Stimulated activated CD8-positive, alpha-beta memory T cell treated with anti-CD3 and anti-CD28 coated beads, Interleukin-15, amount 100 ng/mL, for 48 hours (primary cell): ENCODE measurements at regions not wholly inside any gene's neighbourhood (a gene's known extent, or its start where the extent isn't known, plus 50 kb on each side); places are given as distances from the start of the nearest gene placed in this dataset.
"Not testable (repeated sequence)": the region's sequence is repeated elsewhere in the genome, so short reads cannot be mapped to it uniquely, and the experiment has no call there.

Experiments used
- DNase-seq, 2 donors: peaks; one replicate each; pipeline ENCODE4 v3.0.0-alpha.2; 2020; ENCODE audit warnings: low read depth in 2 of 2

GRCh38 chr15:20289538-20290103, 252.0 kb downstream of the GOLGA6L6 start:
- DNase-seq: not testable (repeated sequence)

GRCh38 chr15:20288800-20289537, 252.6 kb downstream of the GOLGA6L6 start:
- DNase-seq: not testable (repeated sequence)

GRCh38 chr15:20286559-20286958, 255.0 kb downstream of the GOLGA6L6 start:
- DNase-seq: not testable (repeated sequence)

- DNase-seq: not testable (repeated sequence)
These were observed 255.8 kb downstream of the GOLGA6L6 start for GRCh38 chr15:20285696-20286300.

GRCh38 chr15:20284891-20285535, 256.6 kb downstream of the GOLGA6L6 start:
- not testable (repeated sequence) for DNase-seq

- not testable (repeated sequence) for DNase-seq
These were observed 257.9 kb downstream of the GOLGA6L6 start for GRCh38 chr15:20283651-20284050.

GRCh38 chr15:20282491-20282943, 259.1 kb downstream of the GOLGA6L6 start:
- not testable (repeated sequence) for DNase-seq

GRCh38 chr15:20281567-20282275, 259.9 kb downstream of the GOLGA6L6 start:
- not testable (repeated sequence) for DNase-seq

GRCh38 chr15:20280933-20281463, 260.6 kb downstream of the GOLGA6L6 start:
- no peak for DNase-seq

GRCh38 chr15:20280141-20280932, 261.3 kb downstream of the GOLGA6L6 start:
- not testable (repeated sequence) for DNase-seq

GRCh38 chr15:20279056-20279455, 262.5 kb downstream of the GOLGA6L6 start:
- not testable (repeated sequence) for DNase-seq

- not testable (repeated sequence) for DNase-seq
These were observed 263.2 kb downstream of the GOLGA6L6 start for GRCh38 chr15:20278376-20278775.

GRCh38 chr15:20277451-20277850, 264.1 kb downstream of the GOLGA6L6 start:
- not testable (repeated sequence) for DNase-seq

- DNase-seq: not testable (repeated sequence)
These were observed 265.1 kb downstream of the GOLGA6L6 start for GRCh38 chr15:20276312-20277114.

GRCh38 chr15:20275373-20275967, 266.1 kb downstream of the GOLGA6L6 start:
- not testable (repeated sequence) for DNase-seq

GRCh38 chr15:20272422-20273184, 269.0 kb downstream of the GOLGA6L6 start:
- no peak for DNase-seq

- no peak for DNase-seq
These were observed 270.0 kb downstream of the GOLGA6L6 start for GRCh38 chr15:20271647-20272046.

GRCh38 chr15:20269956-20270355, 271.6 kb downstream of the GOLGA6L6 start:
- DNase-seq: not testable (repeated sequence)
